ENCODE measurements at regions not wholly inside any gene's neighbourhood (a gene's known extent, or its start where the extent isn't known, plus 50 kb on each side); places are given as distances from the start of the nearest gene placed in this dataset.

DNA sequence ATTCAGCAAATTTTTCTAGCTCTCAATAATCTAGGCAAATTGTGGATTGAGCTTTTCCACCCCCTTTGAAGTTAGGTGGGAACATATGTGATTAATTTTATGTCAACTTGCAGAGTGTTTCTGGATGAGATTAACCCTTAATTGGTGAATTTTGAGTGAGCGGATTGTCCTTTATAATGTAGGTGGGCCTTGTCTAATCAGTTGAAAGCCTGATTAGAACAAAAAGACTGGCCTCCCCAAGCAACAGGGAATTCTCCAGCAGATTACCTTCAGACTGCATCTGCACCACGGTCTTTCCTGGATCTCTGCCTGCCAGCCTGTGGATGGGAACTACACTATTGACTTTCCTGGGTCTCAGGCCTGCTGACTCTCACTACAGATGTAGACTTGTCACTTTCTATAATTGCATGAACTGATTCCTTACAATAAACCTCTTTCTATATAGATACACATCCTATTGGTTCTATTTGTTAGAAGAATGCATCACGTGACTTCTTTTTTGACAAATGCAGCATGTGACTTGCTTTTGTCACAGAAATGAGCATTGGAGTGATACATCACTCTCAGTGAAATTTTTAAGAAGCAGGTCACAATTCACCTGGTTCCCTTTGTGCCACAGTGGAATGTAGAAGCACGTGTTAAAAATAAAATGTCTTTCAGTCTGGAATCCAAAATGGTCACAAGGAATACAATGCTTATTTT lies 1038.3 kb downstream of the CDH11 start:
- TF ChIP-seq, protein P1, sequence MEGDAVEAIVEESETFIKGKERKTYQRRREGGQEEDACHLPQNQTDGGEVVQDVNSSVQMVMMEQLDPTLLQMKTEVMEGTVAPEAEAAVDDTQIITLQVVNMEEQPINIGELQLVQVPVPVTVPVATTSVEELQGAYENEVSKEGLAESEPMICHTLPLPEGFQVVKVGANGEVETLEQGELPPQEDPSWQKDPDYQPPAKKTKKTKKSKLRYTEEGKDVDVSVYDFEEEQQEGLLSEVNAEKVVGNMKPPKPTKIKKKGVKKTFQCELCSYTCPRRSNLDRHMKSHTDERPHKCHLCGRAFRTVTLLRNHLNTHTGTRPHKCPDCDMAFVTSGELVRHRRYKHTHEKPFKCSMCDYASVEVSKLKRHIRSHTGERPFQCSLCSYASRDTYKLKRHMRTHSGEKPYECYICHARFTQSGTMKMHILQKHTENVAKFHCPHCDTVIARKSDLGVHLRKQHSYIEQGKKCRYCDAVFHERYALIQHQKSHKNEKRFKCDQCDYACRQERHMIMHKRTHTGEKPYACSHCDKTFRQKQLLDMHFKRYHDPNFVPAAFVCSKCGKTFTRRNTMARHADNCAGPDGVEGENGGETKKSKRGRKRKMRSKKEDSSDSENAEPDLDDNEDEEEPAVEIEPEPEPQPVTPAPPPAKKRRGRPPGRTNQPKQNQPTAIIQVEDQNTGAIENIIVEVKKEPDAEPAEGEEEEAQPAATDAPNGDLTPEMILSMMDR (IDR thresholded peaks at IDR 0.05; ENCODE audit: insufficient read depth, low read length), result no peak
- no peak for TF ChIP-seq REST (IDR thresholded peaks at IDR 0.05; ENCODE audit: insufficient replicate concordance, low read depth)

Measured in HL-60 (cell line).